CD4-positive, alpha-beta memory T cell (primary cell): ENCODE measurements at regions not wholly inside any gene's neighbourhood (a gene's known extent, or its start where the extent isn't known, plus 50 kb on each side); places are given as distances from the start of the nearest gene placed in this dataset.

Experiments used
- CTCF ChIA-PET: fragments of 350-600 bp; sonication (Branson Sonifier 250); formaldehyde crosslinking; loops from one replicate; lab custom pipeline; 2021; ENCODE audit warnings: inconsistent platforms; ENCODE audit not compliant: partially characterized antibody; lab: Charles Lee
- POLR2A ChIA-PET: fragments of 350-600 bp; sonication (Branson Sonifier 250); formaldehyde crosslinking; loops from one replicate; lab custom pipeline; 2021; ENCODE audit not compliant: partially characterized antibody; lab: Charles Lee
- DNase-seq, 5 donors: peaks; one replicate each; pipeline versions ENCODE4 v3.0.0 to v3.0.0-alpha.2; 2020 to 2022; ENCODE audit warnings: mixed read lengths in 1 of 5
- H3K27ac ChIP-seq: one replicate; pipeline ENCODE4 v1.7.0; 2013; ENCODE audit warnings: low read depth, low read length
- H3K27me3 ChIP-seq: 2 replicates; pipeline ENCODE4 v1.7.0; 2013; ENCODE audit warnings: mild to moderate bottlenecking, low read length, moderate library complexity; ENCODE audit not compliant: insufficient read depth
- H3K36me3 ChIP-seq: 2 replicates; pipeline ENCODE4 v1.7.0; 2013; ENCODE audit warnings: mild to moderate bottlenecking, low read length, moderate library complexity; ENCODE audit not compliant: insufficient read depth
- H3K4me1 ChIP-seq: 2 replicates; pipeline ENCODE4 v1.7.0; 2013; ENCODE audit warnings: mild to moderate bottlenecking, low read length, moderate library complexity; ENCODE audit not compliant: insufficient read depth
- H3K4me3 ChIP-seq, 2 donors: one replicate each; pipeline ENCODE4 v1.7.0; 2013; ENCODE audit warnings: low read length in 2 of 2, mild to moderate bottlenecking in 1 of 2
- H3K9me3 ChIP-seq, 2 donors: one replicate each; pipeline ENCODE4 v1.7.0; 2013; ENCODE audit warnings: low read length in 2 of 2, control low read depth in 1 of 2; ENCODE audit not compliant: control insufficient read depth in 1 of 2
- H3K27ac Mint-ChIP-seq, 7 donors: one replicate each; pipeline ENCODE4 v1.8.0; 2020 to 2021; ENCODE audit warnings: mixed read lengths in 7 of 7, mild to moderate bottlenecking in 6 of 7, inconsistent platforms in 3 of 7, moderate library complexity in 3 of 7
- H3K27me3 Mint-ChIP-seq, 2 donors: one replicate each; pipeline ENCODE4 v1.8.0; 2020 to 2021; ENCODE audit warnings: mixed read lengths in 2 of 2
- H3K36me3 Mint-ChIP-seq, 2 donors: one replicate each; pipeline ENCODE4 v1.8.0; 2020 to 2021; ENCODE audit warnings: mixed read lengths in 2 of 2, inconsistent platforms in 1 of 2, mild to moderate bottlenecking in 1 of 2
- H3K4me1 Mint-ChIP-seq, 4 donors: one replicate each; pipeline ENCODE4 v1.8.0; 2020 to 2021; ENCODE audit warnings: mixed read lengths in 4 of 4, mild to moderate bottlenecking in 1 of 4
- H3K4me3 Mint-ChIP-seq, 8 donors: one replicate each; pipeline ENCODE4 v1.8.0; 2020 to 2021; ENCODE audit warnings: mixed read lengths in 8 of 8, mild to moderate bottlenecking in 7 of 8, moderate library complexity in 6 of 8, inconsistent platforms in 3 of 8
- H3K9me3 Mint-ChIP-seq, 8 donors: one replicate each; pipeline ENCODE4 v1.8.0; 2020 to 2021; ENCODE audit warnings: mixed read lengths in 8 of 8, mild to moderate bottlenecking in 5 of 8, inconsistent platforms in 3 of 8, moderate library complexity in 1 of 8
- intact Hi-C: fragments of 100-400 bp; cut with micrococcal nuclease; formaldehyde crosslinking; loops from one replicate; pipeline ENCODE4 v1.15.1; 2023

- Mint-ChIP-seq H3K36me3 (no peaks in the 10 kb centered on the region), H3K27me3 (peaks cover 1 to 2% of the 10 kb centered on the region in 2 donors), H3K4me3 (no peak overlapping the region), H3K27ac (no peak overlapping the region), H3K9me3 (no peaks in the 10 kb centered on the region), H3K4me1 (peaks cover 0 to 5% (median under 1%) of the 10 kb centered on the region in 4 donors)
- no peaks in the 10 kb centered on the region for H3K27me3 ChIP-seq
- POLR2A ChIA-PET, result no interaction called here
- H3K4me3 ChIP-seq, result no peak overlapping the region
- DNase-seq, result no peak
- H3K4me1 ChIP-seq, result no peaks in the 10 kb centered on the region
- CTCF ChIA-PET, result no interaction called here
- intact Hi-C loops, result no loop called here
- no peaks in the 10 kb centered on the region for H3K36me3 ChIP-seq
- H3K9me3 ChIP-seq, result no peaks in the 10 kb centered on the region
- no peak overlapping the region for H3K27ac ChIP-seq
Observed at GRCh38 chr16:85373741-85374570, 239.2 kb upstream of the GSE1 start.

DNA sequence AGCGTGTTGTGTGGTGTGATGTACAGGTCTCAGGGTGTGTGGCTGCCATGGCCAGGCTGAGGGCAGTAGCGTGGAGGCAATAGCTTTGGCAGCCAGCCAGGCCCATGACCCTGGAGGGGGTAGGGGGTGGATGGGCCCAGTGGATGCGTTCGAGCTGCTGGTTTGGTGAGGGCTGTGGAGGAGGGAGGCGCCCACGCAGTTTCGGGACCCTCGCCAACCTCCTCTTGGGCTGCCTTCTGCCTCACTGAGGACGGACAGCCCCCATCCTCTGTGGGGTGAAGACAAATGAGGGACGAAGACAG, 238.6 kb upstream of the GSE1 start:
- no peaks in the 10 kb centered on the region for H3K9me3 ChIP-seq
- ChIA-PET POLR2A (no interaction called here), CTCF (no interaction called here)
- no peaks in the 10 kb centered on the region for H3K4me1 ChIP-seq
- H3K4me3 ChIP-seq, result no peak overlapping the region
- H3K36me3 Mint-ChIP-seq, result no peaks in the 10 kb centered on the region
- peaks cover 1 to 4% of the 10 kb centered on the region in 2 donors for H3K27me3 Mint-ChIP-seq
- no peak for DNase-seq
- no peaks in the 10 kb centered on the region for H3K9me3 Mint-ChIP-seq
- no peak overlapping the region for H3K27ac Mint-ChIP-seq
- no peak overlapping the region for H3K27ac ChIP-seq
- no peak overlapping the region for H3K4me3 Mint-ChIP-seq
- intact Hi-C loops, result no loop called here
- H3K27me3 ChIP-seq, result no peaks in the 10 kb centered on the region
- H3K36me3 ChIP-seq, result no peaks in the 10 kb centered on the region
- H3K4me1 Mint-ChIP-seq, result peaks cover 0 to 5% (median under 1%) of the 10 kb centered on the region in 4 donors

DNA sequence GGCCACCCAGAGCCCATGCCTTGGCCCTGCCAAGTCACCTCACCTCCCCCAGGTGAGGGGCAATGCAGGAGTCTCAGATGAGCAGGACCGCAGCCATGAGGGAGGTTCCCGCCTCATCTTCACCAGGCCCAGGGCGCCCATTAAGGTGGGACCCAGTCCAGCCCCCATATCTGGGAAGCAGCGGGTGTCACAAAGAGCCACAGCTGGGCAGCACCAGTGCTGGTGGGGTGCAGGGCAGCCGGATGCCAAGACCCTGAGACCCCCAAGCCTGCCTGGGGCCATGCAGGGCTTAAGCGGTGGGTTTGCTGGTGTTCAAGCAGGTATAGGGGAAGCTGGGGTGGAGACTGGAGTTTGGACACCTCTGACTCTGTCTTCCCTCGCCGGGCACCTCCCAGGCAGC, 237.8 kb upstream of the GSE1 start:
- Mint-ChIP-seq H3K36me3 (no peaks in the 10 kb centered on the region), H3K4me1 (peaks cover 0 to 5% (median under 1%) of the 10 kb centered on the region in 4 donors), H3K4me3 (no peak overlapping the region), H3K27me3 (peaks cover 3 to 5% of the 10 kb centered on the region in 2 donors), H3K9me3 (no peaks in the 10 kb centered on the region), H3K27ac (no peak overlapping the region)
- Histone ChIP-seq H3K36me3 (no peaks in the 10 kb centered on the region), H3K27ac (no peak overlapping the region), H3K4me3 (no peak overlapping the region), H3K27me3 (no peaks in the 10 kb centered on the region), H3K9me3 (no peaks in the 10 kb centered on the region), H3K4me1 (no peaks in the 10 kb centered on the region)
- intact Hi-C loops, result no loop called here
- DNase-seq, result no peak
- POLR2A ChIA-PET, result no interaction called here
- CTCF ChIA-PET, result no interaction called here

DNA sequence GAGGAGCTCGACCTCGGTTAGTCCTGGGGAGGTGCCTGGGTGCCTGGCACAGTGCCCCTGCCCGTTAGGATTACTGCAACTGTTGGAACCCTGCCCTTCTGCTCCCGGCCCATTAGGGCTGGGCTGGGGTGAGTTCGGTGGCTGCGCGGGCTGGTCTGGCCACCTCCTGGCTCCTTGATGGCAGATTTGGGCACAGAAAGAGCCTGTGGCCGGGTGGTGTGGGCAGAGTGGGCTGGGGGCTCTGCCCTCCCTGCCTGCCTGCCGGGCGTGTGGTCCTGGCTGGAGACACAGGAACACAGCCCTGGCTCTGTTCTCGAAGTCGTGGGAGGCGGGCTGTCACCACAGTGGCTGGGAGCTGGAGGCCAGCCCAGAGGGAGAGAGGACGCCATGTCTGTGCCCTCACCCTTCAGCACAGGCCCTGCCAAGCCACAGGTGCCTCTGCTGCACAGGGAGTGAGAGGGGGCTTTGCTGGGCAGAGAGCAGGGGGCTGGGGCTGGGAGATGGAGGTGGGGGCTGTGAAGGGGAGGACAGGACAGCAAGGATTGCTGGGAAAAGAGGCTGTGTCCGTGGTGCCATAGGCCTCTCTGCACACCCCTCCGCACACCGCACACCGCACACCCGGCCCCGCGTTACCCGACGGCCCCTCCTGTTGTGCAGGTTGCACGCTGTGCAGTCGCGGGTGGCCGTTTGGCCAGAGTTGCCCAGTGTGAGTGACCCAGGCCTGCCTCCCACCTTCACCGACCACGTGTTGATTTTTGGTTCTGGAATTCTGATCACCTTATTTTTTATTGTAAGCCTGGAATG, 236.6 kb upstream of the GSE1 start:
- H3K27ac Mint-ChIP-seq, result no peak overlapping the region
- H3K36me3 Mint-ChIP-seq, result no peaks in the 10 kb centered on the region
- no peak overlapping the region for H3K4me3 Mint-ChIP-seq
- Histone ChIP-seq H3K27ac (no peak overlapping the region), H3K27me3 (no peaks in the 10 kb centered on the region), H3K9me3 (no peaks in the 10 kb centered on the region), H3K4me3 (no peak overlapping the region), H3K36me3 (no peaks in the 10 kb centered on the region), H3K4me1 (no peaks in the 10 kb centered on the region)
- peaks cover 3 to 7% of the 10 kb centered on the region in 2 donors for H3K27me3 Mint-ChIP-seq
- intact Hi-C loops, result no loop called here
- no peaks in the 10 kb centered on the region for H3K9me3 Mint-ChIP-seq
- ChIA-PET CTCF (no interaction called here), POLR2A (no interaction called here)
- DNase-seq, result no peak
- peaks cover 0 to 5% (median under 1%) of the 10 kb centered on the region in 4 donors for H3K4me1 Mint-ChIP-seq

DNA sequence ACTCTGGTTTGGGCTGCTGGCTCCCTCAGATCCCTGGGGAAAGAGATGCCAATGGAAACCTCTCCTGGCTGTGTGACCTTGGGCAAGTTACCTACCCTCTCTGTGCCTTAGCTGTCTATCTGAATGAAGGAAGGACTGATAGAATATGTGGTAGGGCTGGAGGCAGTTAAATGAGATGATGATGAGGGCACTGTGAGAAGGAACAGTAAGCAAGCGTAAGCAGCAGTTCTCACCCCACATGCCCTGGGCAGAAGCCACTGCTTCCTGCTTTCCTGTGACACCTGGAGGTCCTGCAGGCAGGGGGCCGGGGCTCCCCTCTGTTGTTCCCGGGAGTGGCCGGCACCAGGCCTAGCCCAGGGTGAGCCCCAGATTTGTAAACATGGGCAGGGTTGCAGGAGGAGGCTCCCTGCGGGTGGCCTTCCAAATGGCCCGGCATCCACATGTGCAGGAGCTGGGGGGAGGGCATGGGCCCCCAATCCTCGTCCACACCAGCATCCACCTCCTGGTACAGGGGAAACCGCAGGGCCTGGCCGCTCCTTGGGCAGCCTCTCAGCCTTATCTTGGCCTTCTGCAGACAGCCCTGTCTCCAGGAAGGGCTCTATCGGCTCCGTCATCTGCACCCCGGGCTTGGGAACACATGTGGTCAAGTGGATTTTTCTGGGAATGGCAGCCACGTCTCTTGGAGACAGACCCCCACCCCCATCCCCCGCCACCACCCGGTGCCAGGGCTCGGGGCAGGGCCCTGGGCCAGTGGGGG, 235.6 kb upstream of the GSE1 start:
- H3K27me3 Mint-ChIP-seq, result peaks cover 3 to 7% of the 10 kb centered on the region in 2 donors

GRCh38 chr16:85378145-85379040, 234.7 kb upstream of the GSE1 start:
- no peaks in the 10 kb centered on the region for H3K36me3 Mint-ChIP-seq
- peaks cover 8% of the 10 kb centered on the region for H3K4me1 ChIP-seq
- H3K27me3 Mint-ChIP-seq, result peaks cover 6 to 7% of the 10 kb centered on the region in 2 donors
- DNase-seq, result no peak
- no peak overlapping the region for H3K27ac ChIP-seq
- H3K9me3 ChIP-seq, result no peaks in the 10 kb centered on the region
- peaks cover 0 to 5% (median under 1%) of the 10 kb centered on the region in 4 donors for H3K4me1 Mint-ChIP-seq
- ChIA-PET CTCF (no interaction called here), POLR2A (no interaction called here)
- H3K4me3 ChIP-seq, result no peak overlapping the region
- no peak overlapping the region for H3K27ac Mint-ChIP-seq
- no peaks in the 10 kb centered on the region for H3K27me3 ChIP-seq
- intact Hi-C loops, result no loop called here
- H3K36me3 ChIP-seq, result no peaks in the 10 kb centered on the region
- H3K4me3 Mint-ChIP-seq, result no peak overlapping the region
- peaks cover 0 to 3% (median 0%) of the 10 kb centered on the region in 8 donors for H3K9me3 Mint-ChIP-seq

More for the DNA sequence above, 235.6 kb upstream of the GSE1 start:
- H3K4me3 ChIP-seq, result no peak overlapping the region
- no peaks in the 10 kb centered on the region for H3K9me3 ChIP-seq
- H3K27me3 ChIP-seq, result no peaks in the 10 kb centered on the region
- no peaks in the 10 kb centered on the region for H3K36me3 ChIP-seq
- no peak for DNase-seq
- Mint-ChIP-seq H3K36me3 (no peaks in the 10 kb centered on the region), H3K4me3 (no peak overlapping the region), H3K4me1 (peaks cover 0 to 5% (median under 1%) of the 10 kb centered on the region in 4 donors), H3K27ac (no peak overlapping the region), H3K9me3 (no peaks in the 10 kb centered on the region)
- peaks cover 2% of the 10 kb centered on the region for H3K4me1 ChIP-seq
- ChIA-PET CTCF (no interaction called here), POLR2A (no interaction called here)
- intact Hi-C loops, result no loop called here
- no peak overlapping the region for H3K27ac ChIP-seq
